CD4-positive, alpha-beta T cell (primary cell): ENCODE measurements at regions not wholly inside any gene's neighbourhood (a gene's known extent, or its start where the extent isn't known, plus 50 kb on each side); places are given as distances from the start of the nearest gene placed in this dataset.

ENCODE experiments used
- ATAC-seq: fragments of 200-7000 bp; cut with Tn5 transposase; one replicate; pipeline ENCODE4 v1.10.0; 2022; ENCODE audit warnings: mild to moderate bottlenecking; ENCODE audit not compliant: poor library complexity
- CTCF ChIA-PET: fragments of 350-600 bp; sonication (Branson Sonifier 250); formaldehyde crosslinking; loops from one replicate; lab custom pipeline; 2021; ENCODE audit warnings: antibody characterized with exemption, inconsistent platforms; lab: Charles Lee
- POLR2A ChIA-PET: fragments of 350-600 bp; sonication (Branson Sonifier 250); formaldehyde crosslinking; loops from one replicate; lab custom pipeline; 2021; ENCODE audit warnings: antibody characterized with exemption, inconsistent platforms; lab: Charles Lee
- DNase-seq, 14 experiments: peaks; one replicate each; pipeline ENCODE4 v3.0.0-alpha.2; 2013 to 2020; ENCODE audit warnings: mixed read lengths in 2 of 14
- H3K27ac ChIP-seq, 2 donors: one replicate each; pipeline versions ENCODE4 v1.5.1 to v1.7.0; 2013; ENCODE audit warnings: low read length in 2 of 2, low read depth in 1 of 2, mild to moderate bottlenecking in 1 of 2
- H3K27me3 ChIP-seq, 2 experiments: 1 replicate in 1 of 2; 2 replicates in 1 of 2; pipeline versions ENCODE4 v1.6.1 to v1.7.0; 2013; ENCODE audit warnings: low read length in 2 of 2, control low read depth in 1 of 2, mild to moderate bottlenecking in 1 of 2, moderate library complexity in 1 of 2; ENCODE audit not compliant: insufficient read depth in 2 of 2, control insufficient read depth in 1 of 2
- H3K36me3 ChIP-seq: one replicate; pipeline ENCODE4 v1.6.1; 2013; ENCODE audit warnings: low read length, control low read depth; ENCODE audit not compliant: insufficient read depth
- H3K4me1 ChIP-seq: one replicate; pipeline ENCODE4 v1.6.1; 2013; ENCODE audit warnings: low read length, control low read depth; ENCODE audit not compliant: insufficient read depth
- H3K4me3 ChIP-seq: one replicate; pipeline ENCODE4 v1.5.1; 2013; ENCODE audit warnings: mild to moderate bottlenecking, low read length, moderate library complexity
- H3K9me3 ChIP-seq, 2 experiments: 1 replicate in 1 of 2; 2 replicates in 1 of 2; pipeline versions ENCODE4 v1.6.1 to v1.7.0; 2013; ENCODE audit warnings: low read length in 2 of 2, mild to moderate bottlenecking in 2 of 2, control low read depth in 1 of 2, moderate library complexity in 1 of 2; ENCODE audit not compliant: control insufficient read depth in 1 of 2, insufficient read depth in 1 of 2
- H3K27ac Mint-ChIP-seq: one replicate; pipeline ENCODE4 v1.8.0; 2020; ENCODE audit warnings: mixed read lengths
- H3K27me3 Mint-ChIP-seq: one replicate; pipeline ENCODE4 v1.8.0; 2021; ENCODE audit warnings: mixed read lengths
- H3K36me3 Mint-ChIP-seq: one replicate; pipeline ENCODE4 v1.8.0; 2021; ENCODE audit warnings: low read depth, mixed read lengths
- H3K4me1 Mint-ChIP-seq: one replicate; pipeline ENCODE4 v1.8.0; 2021; ENCODE audit warnings: low read depth, mixed read lengths
- H3K4me3 Mint-ChIP-seq: one replicate; pipeline ENCODE4 v1.8.0; 2020; ENCODE audit warnings: mild to moderate bottlenecking, mixed read lengths
- H3K9me3 Mint-ChIP-seq: one replicate; pipeline ENCODE4 v1.8.0; 2020; ENCODE audit warnings: mixed read lengths
- CTCF ChIP-seq: fragments of 200-600 bp; IDR thresholded peaks from one replicate; pipeline ENCODE4 v1.8.0; 2022; ENCODE audit warnings: antibody characterized with exemption, mild to moderate bottlenecking
- intact Hi-C, 2 experiments: fragments of 100-400 bp; cut with DNase I in 1 of 2; cut with micrococcal nuclease in 1 of 2; formaldehyde crosslinking; loops; one replicate each; pipeline versions ENCODE4 v1.15.1 to v1.9.0; 2023 to 2025; cut with DNase I, micrococcal nuclease

- no peaks in the 10 kb centered on the region for H3K36me3 ChIP-seq
- no peak overlapping the region for H3K27ac ChIP-seq
- no peak overlapping the region for H3K4me3 ChIP-seq
- no peaks in the 10 kb centered on the region for H3K9me3 ChIP-seq
- TF ChIP-seq CTCF: no peak
- H3K27ac Mint-ChIP-seq: no peak overlapping the region
- no peaks in the 10 kb centered on the region for H3K9me3 Mint-ChIP-seq
- H3K27me3 Mint-ChIP-seq: peaks cover 43% of the 10 kb centered on the region
- H3K4me1 ChIP-seq: no peaks in the 10 kb centered on the region
- H3K4me3 Mint-ChIP-seq: no peak overlapping the region
- ATAC-seq (no peak), DNase-seq (no peak)
- intact Hi-C loops: no loop called here
- no peaks in the 10 kb centered on the region for H3K4me1 Mint-ChIP-seq
- H3K27me3 ChIP-seq: peaks cover 4 to 5% of the 10 kb centered on the region in 2 experiments
- CTCF ChIA-PET: no interaction called here
- POLR2A ChIA-PET: no interaction called here
- H3K36me3 Mint-ChIP-seq: no peaks in the 10 kb centered on the region
Measured at GRCh38 chr10:120034236-120034635, 141.7 kb downstream of the SEC23IP start.

- Histone ChIP-seq H3K36me3 (no peaks in the 10 kb centered on the region), H3K4me3 (no peak overlapping the region), H3K4me1 (no peaks in the 10 kb centered on the region), H3K27ac (no peak overlapping the region), H3K9me3 (no peaks in the 10 kb centered on the region), H3K27me3 (peaks cover 0 to 6% of the 10 kb centered on the region in 2 experiments)
- Mint-ChIP-seq H3K4me3 (no peak overlapping the region), H3K9me3 (no peaks in the 10 kb centered on the region), H3K27me3 (peaks cover 22% of the 10 kb centered on the region), H3K4me1 (no peaks in the 10 kb centered on the region), H3K27ac (no peak overlapping the region), H3K36me3 (no peaks in the 10 kb centered on the region)
- no peak for TF ChIP-seq CTCF
- intact Hi-C loops: no loop called here
- ChIA-PET CTCF (no interaction called here), POLR2A (no interaction called here)
- ATAC-seq (no peak), DNase-seq (no peak)
Measured at GRCh38 chr10:120039046-120039445, 146.5 kb downstream of the SEC23IP start.

GRCh38 chr10:120039826-120040225 lies 147.3 kb downstream of the SEC23IP start:
- Mint-ChIP-seq H3K27me3 (peaks cover 16% of the 10 kb centered on the region), H3K4me1 (no peaks in the 10 kb centered on the region), H3K27ac (no peak overlapping the region), H3K4me3 (no peak overlapping the region), H3K36me3 (no peaks in the 10 kb centered on the region), H3K9me3 (no peaks in the 10 kb centered on the region)
- DNase-seq (no peak), ATAC-seq (no peak)
- Histone ChIP-seq H3K4me1 (no peaks in the 10 kb centered on the region), H3K27me3 (peaks cover 0 to 4% of the 10 kb centered on the region in 2 experiments), H3K9me3 (no peaks in the 10 kb centered on the region), H3K36me3 (no peaks in the 10 kb centered on the region), H3K4me3 (no peak overlapping the region), H3K27ac (no peak overlapping the region)
- CTCF ChIA-PET: no interaction called here
- no peak for TF ChIP-seq CTCF
- intact Hi-C loops: no loop called here
- POLR2A ChIA-PET: no interaction called here
